ENCODE measurements at regions not wholly inside any gene's neighbourhood (a gene's known extent, or its start where the extent isn't known, plus 50 kb on each side); places are given as distances from the start of the nearest gene placed in this dataset.

DNA sequence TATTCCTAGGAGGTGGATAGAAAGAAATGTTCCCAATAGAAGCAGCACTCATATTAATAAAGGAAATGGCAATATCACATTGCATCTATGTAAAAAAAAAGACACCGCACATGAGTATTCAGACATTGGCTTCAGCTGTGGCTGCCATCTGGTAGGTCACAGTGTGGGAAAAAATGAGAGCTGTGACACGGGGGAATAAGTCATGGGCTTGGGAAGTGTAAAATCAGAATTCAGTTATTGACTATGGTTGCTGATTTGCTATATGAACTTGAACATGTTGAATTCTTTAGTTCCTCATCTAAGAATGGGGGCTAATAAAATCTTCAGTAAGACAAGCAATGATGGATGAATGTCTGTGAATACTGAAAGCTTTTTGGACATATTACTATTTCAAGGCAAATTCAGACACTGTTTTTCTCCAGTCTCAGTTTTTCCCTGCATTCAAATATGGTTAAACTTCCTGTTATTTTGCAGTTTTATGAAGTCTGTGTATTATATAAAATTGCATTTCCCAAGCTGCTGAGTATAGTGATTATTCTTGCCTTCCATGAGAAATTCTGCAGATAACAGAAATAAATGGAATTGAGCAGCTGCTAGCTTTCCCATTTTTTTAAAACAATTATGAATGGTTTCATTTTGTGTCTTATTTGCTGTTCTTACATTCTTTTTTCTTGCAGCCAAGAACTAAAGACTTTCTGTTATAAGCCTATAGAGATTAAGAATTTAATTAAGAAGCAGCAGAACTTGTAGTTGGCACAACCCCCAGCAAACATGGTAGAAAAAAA, 221.0 kb downstream of the ANKRD50 start:
- TF ChIP-seq, protein P1, sequence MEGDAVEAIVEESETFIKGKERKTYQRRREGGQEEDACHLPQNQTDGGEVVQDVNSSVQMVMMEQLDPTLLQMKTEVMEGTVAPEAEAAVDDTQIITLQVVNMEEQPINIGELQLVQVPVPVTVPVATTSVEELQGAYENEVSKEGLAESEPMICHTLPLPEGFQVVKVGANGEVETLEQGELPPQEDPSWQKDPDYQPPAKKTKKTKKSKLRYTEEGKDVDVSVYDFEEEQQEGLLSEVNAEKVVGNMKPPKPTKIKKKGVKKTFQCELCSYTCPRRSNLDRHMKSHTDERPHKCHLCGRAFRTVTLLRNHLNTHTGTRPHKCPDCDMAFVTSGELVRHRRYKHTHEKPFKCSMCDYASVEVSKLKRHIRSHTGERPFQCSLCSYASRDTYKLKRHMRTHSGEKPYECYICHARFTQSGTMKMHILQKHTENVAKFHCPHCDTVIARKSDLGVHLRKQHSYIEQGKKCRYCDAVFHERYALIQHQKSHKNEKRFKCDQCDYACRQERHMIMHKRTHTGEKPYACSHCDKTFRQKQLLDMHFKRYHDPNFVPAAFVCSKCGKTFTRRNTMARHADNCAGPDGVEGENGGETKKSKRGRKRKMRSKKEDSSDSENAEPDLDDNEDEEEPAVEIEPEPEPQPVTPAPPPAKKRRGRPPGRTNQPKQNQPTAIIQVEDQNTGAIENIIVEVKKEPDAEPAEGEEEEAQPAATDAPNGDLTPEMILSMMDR (conservative IDR thresholded peaks at IDR 0.05 in 1 of 2, IDR thresholded peaks at IDR 0.05 in 1 of 2; ENCODE audit: low read depth in 1 of 2, low read length in 2 of 2): no peak
- TF ChIP-seq EZH2 (IDR thresholded peaks at IDR 0.05; ENCODE audit: low read length, missing control alignments): no peak

All from fibroblast of lung (primary cell).